ENCODE measurements at regions not wholly inside any gene's neighbourhood (a gene's known extent, or its start where the extent isn't known, plus 50 kb on each side); places are given as distances from the start of the nearest gene placed in this dataset.
"Not testable (repeated sequence)": the region's sequence is repeated elsewhere in the genome, so short reads cannot be mapped to it uniquely, and the experiment has no call there.

DNA sequence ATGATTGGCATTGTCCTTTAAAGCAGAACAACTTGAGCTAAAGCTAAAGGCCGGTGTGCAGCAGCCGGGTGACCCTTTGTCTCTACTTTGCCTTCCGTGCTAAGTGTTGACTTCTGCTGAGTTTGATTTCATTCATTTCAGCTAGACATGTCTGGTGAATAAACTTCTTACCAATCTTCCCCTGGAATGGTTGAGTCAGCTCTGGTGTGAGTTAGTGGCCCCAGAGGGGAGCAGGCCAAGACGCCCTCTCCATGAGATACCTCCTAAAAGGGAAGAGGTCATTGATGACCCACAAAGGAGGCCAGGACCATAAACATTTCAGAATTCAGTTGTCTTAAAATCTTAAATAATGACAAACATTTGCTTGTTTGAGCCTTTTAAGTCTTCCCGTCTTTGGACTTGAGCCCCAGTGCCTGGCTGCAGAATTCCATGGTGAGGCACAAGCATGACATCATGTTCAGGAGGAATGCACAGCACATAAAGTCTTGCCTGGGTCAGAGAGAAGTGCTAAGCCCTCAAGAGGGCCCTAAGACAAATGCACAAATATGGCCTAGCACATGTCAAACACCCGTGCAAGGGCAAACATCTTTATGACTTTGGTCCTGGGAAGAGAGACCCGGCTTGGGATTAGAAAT, 96.3 kb upstream of the NEDD9 start:
- DNase-seq = peak in 1 of 3 donors; percentile 47

DNA sequence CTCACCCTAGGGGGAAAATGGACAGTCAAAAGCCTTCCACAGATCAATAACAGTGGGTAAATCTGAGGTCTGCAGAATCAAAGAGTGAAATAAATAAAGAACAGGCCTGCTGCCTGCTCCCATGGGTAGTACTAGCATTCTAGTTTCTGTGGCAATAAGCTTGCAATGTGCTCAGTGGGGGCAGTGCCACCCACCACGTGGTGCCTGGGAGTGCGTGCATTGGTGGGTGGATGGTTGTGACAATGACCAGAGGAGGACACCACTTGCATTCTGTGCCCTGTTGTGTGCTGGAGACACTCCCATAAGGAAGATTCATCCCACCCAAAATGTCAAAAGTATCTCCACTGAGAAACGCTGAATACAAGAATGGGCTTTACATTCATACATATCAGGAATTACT, 95.5 kb upstream of the NEDD9 start:
- DNase-seq = no peak

DNA sequence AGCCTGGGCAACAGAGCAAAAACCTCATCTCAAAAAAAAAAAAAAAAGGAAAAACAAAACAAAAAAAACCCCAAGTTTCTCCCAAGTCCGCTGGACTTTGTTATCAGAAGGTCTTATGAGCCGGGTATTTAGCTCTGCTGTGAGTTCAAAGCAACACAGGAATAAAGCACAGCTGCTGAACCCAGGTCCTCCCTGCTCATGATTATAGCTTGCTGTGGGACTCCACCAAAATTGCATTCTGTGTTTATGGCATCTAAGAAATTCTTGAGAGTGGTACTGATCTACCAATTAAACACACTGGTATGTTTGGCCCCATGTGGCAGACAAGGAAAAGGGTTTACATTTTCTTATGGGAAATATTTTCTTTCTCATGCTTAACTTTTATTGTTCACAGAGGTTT, 93.6 kb upstream of the NEDD9 start:
- no peak for DNase-seq

DNA sequence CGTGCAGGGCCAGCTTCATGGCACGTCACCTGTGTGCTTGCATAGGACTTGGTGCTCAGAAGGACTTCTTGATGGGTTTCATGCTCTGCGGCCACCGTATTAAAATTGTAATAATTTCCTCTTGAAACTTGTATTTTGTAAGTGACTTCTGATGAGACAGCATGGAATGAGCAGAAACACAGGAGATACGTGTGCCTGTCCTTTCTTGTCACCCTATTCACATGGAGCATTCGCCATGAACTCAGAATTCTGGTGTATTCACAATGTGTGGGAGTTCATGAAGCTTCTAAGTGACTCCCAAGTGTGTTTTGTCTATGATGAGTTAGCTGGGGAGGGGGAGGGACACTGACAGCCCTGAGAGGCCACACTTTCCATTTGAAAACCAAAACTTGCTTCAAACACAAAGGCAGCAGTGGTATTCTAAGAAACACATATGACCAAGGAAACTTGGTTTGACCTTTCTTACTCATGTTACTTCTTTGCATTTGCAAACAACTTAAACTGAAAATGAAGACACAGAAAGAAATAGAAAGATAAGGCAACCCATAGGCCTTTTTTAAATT, 92.1 kb upstream of the NEDD9 start:
- no peak for DNase-seq

DNA sequence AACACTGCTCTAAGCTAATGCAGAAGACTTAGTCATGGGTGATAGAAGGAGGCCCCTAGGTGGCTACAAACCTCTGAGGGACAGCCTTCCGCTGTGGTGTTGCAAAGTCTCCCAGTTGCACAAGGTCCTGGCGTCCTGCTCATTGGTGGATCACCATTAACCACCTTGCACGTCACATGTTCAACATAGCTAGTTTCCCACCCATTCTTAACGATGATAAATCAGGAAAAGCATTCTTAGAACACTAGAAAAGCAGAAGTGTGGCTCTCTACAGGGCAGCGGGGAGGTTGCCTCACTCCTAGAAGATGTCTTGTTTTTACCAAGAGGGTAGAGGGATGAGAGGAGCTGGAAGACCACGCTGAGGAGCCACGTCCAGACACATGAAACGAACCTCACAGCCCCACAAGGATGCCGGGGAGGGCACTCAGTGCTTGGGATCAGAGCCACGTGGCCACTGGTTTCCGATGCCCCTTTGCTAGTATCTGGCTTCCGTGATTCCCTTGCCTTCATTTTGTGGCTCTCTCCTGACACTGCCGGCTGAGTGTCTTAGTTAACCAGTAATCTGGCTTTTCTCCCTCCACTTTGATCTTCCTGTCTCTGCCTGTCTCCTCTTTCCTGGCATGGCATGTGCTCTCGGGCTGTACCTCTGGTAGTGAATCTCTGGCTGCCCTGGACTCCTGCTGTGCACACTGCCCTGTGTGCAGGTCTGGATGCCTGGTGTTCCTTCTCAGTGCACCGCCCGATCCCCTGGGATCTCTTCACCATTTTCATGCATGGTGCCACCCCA, 91.4 kb upstream of the NEDD9 start:
- DNase-seq = peak in 1 of 3 donors; percentile 33

DNA sequence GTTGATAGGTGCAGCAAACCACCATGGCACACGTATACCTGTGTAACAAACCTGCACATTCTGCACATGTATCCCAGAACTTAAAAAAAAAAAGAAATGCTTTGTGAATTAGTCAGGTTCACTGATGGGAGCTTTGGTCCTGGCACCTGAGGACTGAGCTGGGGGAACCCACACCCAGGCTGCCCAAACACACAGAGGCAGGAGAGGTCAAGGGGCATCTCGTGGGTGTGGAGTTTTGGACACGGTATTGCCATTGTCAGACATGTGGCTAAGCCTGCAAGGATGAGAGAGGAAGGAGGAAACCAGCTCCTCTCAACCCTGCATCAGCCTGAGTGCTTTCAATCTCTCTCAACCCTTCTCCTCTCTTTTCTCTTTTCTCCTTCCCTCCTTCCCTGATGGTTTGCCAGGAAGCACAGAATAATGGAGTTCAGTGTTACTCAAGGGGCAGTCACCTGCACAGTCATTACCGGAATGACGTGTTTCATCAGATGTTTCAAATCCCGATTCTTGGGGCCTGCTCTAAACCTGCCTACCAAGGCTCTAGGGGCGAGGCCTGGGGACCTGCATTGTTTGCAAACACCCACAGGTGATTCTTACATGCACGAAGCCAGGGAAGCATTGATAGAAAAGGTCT, 89.9 kb upstream of the NEDD9 start:
- no peak for DNase-seq

DNA sequence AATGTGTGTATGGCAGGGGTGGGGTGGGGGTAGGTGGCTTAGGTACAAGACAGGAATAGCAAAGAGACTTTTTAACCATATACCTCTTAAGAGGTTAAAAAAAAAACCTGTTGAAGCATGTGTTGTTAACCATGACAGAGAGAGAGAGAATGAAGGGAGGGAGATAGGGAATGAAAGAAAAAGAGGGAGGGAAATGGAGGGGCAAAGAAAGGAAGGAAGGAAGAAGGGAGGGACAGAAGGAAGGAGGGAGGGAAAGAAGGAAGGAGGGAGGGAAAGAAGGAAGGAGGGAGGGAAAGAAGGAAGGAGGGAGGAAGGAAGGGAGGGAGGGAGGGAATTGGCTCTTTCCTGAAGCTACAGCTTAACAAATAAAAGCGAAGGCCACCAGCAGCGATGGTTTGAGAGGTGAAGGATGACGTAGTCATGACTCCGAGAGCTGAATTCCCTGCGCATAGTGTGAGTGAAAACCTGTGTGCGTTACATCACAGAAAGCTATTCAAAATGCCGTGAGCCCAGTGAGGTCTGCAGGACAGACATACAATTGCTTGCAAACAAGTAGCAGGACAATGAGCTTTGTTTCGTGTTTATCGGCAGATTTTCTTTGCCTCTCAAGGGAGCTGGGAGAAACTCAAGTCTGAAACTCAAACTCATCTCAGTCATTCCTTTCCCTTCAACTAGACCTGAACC, 88.6 kb upstream of the NEDD9 start:
- peak in 2 of 3 donors; percentile 25 to 59 for DNase-seq

DNA sequence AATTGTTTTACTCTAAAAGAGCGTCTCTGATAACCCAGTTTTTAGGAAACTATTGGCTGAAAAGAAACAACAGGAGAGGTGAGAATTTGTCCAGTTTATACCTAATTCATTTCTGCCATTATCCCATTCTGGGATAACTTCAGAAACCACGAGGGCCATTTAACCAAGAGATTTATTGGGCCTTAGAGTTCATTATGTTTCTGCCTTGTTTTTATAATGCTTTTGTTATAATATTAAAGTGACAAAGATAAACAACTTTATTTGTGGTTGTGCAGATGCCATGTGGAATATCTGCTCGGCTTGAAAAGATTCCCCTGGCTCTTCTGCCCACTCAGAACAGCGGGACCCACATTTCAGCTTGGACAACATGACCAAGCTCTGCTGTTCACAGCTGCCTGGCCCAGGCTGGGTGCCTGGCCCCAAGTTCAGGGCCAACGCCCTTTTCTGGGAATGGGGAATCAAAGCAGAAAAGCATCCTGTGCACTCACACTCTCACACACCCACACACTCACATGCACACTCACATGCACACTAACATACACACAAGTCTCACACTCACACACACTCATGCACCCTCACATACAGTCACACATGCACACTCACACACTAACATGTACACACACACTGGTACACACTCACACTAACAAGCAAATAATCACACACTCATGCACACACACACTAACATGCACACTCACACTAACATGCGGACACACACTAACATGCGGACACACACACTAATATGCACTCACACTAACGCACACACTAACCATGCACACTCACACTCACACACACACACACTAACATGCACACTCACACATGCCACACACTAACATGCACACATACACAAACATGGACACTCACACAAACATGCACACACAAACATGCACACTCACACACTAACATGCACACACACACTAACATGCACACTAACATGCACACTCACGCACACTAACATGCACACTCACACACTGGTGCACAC, 86.7 kb upstream of the NEDD9 start:
- DNase-seq = peak in 2 of 3 donors; percentile 41 to 65

DNA sequence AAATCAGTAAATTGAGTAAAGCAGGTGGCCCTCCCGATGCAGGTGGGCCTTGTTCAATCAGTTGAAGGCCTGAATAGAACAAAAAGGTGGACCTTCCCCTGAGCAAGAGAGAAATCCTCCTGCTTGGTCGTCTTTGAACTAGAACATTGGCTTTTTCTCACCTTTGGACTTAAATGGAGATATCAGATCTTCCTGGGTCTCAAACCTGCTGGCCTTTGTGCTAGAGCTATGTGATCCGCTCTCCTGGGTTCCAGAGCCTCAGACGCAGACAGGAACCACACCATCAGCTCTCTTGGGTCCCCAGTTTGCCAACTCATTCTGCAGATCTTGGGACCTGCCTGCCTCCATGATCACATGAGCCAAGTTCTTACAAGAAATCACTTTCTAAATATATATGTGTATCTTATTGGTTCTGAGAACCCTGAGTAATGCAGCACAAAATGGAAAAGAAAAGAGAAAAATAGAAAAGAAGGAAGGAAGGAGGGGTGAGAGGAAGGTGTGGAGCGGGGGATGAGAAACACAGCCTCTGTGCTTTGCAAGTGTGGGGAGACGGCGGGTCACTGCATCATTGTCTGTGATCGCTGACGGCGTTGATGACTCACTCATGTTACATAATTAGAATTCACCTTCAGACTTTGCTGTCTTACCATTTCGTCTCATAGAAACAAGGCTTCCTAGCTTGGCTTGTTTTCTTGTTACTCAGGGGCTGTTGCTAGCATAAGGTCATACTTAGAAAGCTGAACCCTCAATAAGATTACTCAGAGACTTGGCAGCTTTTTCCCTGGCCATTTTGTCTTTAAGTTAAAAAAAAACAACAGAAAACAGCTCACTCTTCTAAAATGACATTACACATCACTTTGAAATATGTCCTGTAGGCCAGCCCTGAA, 85.7 kb upstream of the NEDD9 start:
- peak; percentile 86 to 97 (median 91) for DNase-seq

DNA sequence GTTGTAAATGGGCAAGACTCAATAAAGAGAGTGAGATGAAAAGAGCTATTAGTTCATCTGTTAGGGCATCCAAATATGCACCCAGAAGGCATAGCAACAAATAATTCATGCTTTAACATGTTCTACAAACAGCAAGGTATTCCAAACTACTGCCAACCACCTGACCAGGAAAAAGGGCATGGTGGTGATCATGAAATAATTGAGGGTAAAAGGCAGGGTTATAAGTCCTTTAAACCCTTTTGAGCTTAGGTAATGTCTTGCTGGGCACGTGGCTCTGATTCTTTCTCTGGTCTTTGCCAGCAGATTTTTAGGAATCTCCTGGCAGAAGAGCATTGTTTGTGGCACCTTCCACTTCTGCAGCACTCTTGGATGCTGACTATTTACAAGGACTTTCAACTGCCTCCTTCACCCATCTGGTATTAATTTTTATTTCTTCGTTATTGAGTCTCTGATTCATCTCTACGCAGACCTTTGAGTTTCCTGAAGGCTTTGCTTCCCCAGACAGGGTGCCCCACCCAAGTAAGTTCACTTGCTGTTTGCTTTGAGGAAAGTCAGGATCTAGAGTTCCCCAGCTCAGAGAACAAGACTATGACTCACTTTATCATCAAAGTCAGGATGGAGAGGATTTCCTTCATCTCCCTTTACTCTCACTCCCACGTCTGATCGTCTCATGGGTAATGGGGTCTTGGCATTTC, 83.4 kb upstream of the NEDD9 start:
- DNase-seq = peak in 2 of 3 donors; percentile 21 to 93

DNA sequence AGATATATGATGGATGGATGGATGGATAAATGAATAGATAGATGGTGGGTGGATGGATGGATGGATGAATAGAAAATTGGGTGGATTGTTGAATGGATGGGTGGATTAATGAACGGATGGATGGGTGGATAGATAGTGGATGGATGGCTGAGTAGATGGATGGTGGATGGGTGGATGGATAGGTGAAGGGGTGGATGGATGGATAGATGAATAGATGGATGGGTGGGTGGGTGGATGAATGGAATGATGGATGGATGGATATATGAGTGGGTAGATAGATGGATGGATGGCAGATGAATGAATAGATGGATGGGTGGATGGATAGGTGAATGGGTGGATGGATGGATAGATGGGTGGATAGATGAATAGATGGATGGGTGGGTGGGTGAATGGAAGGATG, 80.7 kb upstream of the NEDD9 start:
- DNase-seq = no peak

DNA sequence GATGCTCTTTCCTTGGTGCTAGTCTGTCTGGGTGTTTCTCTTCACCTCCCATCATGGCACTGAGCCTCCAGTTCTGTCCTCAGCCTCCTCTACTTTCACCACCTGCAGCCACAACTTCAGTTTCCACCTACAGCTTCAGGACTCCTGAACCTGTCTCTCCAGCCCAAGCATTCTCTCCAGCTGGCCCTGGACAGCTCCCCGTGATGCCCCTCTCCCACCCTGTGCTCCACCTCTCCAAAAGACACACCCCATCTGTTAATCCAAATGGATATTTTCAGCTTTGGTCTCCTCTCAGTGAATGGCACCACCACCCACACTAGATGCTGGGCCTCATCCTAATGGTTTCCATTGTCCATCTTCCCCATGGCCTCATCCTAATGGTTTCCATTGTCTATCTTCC, 79.5 kb upstream of the NEDD9 start:
- no peak for DNase-seq

DNA sequence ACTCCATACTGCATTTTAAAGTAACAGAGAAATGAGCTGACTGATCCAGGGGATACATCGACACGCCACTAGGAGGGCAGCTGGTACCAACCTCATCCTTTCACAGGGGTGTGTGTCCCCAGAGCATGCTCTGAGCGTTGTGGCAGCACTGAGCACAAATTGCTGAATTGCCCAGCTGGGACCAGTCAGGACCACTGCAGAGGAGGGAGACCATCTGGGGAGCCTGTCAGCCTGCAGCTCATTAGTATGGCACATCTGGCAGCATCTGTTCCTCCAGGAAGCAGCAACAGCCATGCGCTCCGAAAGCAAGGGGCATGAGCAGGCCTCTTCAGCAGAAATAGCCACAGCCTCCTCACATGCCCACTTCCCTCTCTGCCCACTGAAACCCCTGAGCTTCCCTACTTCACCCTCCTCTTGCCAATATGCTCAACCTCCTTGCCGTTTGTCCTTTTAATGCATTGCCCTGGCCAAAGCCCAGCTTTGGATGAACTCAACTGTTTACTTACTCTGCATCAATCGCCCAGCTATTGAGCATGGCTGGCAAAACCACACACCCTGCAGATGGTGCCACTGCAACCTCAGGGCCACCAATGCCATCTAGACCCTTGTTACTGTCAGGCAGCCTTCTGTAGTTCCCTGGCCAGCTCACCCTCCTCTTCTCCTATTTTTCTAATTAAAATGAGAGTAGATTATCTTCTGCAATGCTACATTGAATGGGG, 77.6 kb upstream of the NEDD9 start:
- peak in 1 of 3 donors; percentile 31 for DNase-seq

DNA sequence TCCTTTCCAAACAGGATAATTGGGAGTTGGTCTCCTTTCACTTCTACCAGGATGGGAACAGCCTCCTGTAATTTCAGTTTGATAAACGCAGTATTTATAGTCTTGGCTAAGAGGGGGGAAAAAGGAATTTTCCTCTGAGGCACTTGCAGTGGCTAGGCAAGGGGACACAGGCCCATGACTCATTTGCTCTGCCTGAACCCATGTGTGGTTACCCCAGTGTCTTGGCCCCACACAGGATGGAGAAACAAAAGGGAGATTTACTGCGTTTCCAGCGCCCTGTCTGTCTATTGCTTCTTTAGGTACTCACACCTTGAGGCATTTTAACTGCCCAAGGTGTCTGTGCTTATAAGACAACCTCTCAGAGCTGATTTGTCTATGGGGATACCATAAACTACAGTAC, 74.8 kb upstream of the NEDD9 start:
- DNase-seq = no peak

DNA sequence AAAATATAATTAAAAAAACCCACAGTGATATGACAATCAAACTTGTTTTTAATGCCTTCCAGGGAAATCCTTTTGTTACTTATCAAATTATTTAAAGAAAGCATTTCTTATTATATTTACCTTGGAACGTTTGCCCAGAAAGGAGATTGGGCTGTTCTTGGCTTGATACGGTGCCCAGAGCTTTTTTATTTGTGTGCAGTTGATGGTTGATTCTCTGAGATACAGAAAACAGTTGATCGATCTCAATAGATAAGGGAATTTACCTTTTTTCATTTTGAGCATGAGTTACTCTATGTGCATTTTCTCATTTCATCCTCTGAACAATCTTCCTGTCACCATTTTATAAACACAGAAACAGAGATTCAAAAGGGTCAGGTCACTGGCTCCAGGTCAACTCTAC, 72.5 kb upstream of the NEDD9 start:
- DNase-seq = no peak

DNA sequence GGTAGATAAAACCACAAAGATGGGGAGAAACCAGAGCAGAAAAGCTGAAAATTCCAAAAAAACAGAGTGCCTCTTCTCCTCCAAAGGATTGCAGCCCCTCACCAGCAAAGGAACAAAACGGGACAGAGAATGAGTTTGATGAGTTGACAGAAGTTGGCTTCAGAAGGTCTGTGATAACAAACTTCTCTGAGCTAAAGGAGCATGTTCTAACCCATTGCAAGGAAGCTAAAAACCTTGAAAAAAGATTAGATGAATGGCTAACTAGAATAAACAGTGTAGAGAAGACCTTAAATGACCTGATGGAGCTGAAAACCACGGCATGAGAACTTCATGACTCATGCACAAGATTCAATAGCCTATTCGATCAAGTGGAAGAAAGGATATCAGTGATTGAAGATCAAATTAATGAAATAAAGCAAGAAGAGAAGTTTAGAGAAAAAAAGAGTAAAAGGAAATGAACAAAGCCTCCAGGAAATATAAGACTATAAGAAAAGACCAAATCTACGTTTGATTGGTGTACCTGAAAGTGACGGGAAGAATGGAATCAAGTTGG, 67.5 kb upstream of the NEDD9 start:
- DNase-seq = not testable (repeated sequence)

DNA sequence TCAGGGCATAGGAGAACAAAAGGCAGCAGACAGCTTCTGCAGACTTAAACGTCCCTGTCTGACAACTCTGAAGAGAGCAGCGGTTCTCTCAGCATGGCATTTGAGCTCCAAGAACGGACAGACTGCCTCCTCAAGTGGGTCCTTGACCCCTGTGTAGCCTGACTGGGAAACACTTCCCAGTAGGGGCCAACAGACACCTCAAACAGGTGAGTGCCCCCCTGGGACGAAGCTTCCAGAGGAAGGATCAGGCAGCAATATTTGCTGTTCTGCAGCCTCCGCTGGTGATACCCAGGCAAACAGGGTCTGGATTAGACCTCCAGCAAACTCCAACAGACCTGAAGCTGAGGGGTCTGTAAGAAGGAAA, 66.9 kb upstream of the NEDD9 start:
- DNase-seq = not testable (repeated sequence)
